ENCODE measurements at regions not wholly inside any gene's neighbourhood (a gene's known extent, or its start where the extent isn't known, plus 50 kb on each side); places are given as distances from the start of the nearest gene placed in this dataset.
"Not testable (repeated sequence)": the region's sequence is repeated elsewhere in the genome, so short reads cannot be mapped to it uniquely, and the experiment has no call there.

GRCh38 chr10:130687566-130687965 is 551.4 kb downstream of the GLRX3 start:
- DNase-seq = no peak

GRCh38 chr10:130689743-130690626 is 553.8 kb downstream of the GLRX3 start:
- no peak for DNase-seq

GRCh38 chr10:130691776-130692175 is 555.6 kb downstream of the GLRX3 start:
- no peak for DNase-seq

GRCh38 chr10:130696870-130697269 is 560.7 kb downstream of the GLRX3 start:
- DNase-seq = no peak

- DNase-seq = peak in 1 of 4 experiments; percentile 6
Observed at GRCh38 chr10:130707389-130707979, 571.3 kb downstream of the GLRX3 start.

- no peak for DNase-seq
Observed at GRCh38 chr10:130708465-130709070, 572.4 kb downstream of the GLRX3 start.

- no peak for DNase-seq
Observed at GRCh38 chr10:130709415-130709814, 573.2 kb downstream of the GLRX3 start.

GRCh38 chr10:130711072-130711471 is 574.9 kb downstream of the GLRX3 start:
- no peak for DNase-seq

- no peak for DNase-seq
Observed at GRCh38 chr10:130713135-130713534, 576.9 kb downstream of the GLRX3 start.

- DNase-seq = no peak
Observed at GRCh38 chr10:130713731-130714130, 577.5 kb downstream of the GLRX3 start.

GRCh38 chr10:130714742-130715467 is 578.7 kb downstream of the GLRX3 start:
- DNase-seq = no peak

GRCh38 chr10:130715686-130716670 is 579.8 kb downstream of the GLRX3 start:
- DNase-seq = peak; percentile 5 to 59 (median 25)

GRCh38 chr10:130717083-130717482 is 580.9 kb downstream of the GLRX3 start:
- DNase-seq = no peak

GRCh38 chr10:130718744-130719447 is 582.7 kb downstream of the GLRX3 start:
- not testable (repeated sequence) for DNase-seq

- DNase-seq = no peak
Observed at GRCh38 chr10:130719448-130719752, 583.2 kb downstream of the GLRX3 start.

- DNase-seq = peak in 1 of 4 experiments; percentile 5
Observed at GRCh38 chr10:130720235-130720634, 584.0 kb downstream of the GLRX3 start.

GRCh38 chr10:130721971-130722370 is 585.8 kb downstream of the GLRX3 start:
- DNase-seq = no peak

- no peak for DNase-seq
Observed at GRCh38 chr10:130723704-130724103, 587.5 kb downstream of the GLRX3 start.

- DNase-seq = no peak
Observed at GRCh38 chr10:130725474-130725970, 586.0 kb downstream of the TCERG1L start.

- DNase-seq = no peak
Observed at GRCh38 chr10:130726996-130727725, 584.4 kb downstream of the TCERG1L start.

Data from suppressor macrophage (primary cell).